ENCODE measurements at regions not wholly inside any gene's neighbourhood (a gene's known extent, or its start where the extent isn't known, plus 50 kb on each side); places are given as distances from the start of the nearest gene placed in this dataset.

- POLR2A ChIA-PET: no interaction called here
- no peak for TF ChIP-seq TAF1 (IDR thresholded peaks at IDR 0.05; ENCODE audit: borderline replicate concordance, low read depth, low read length)
- TF ChIP-seq GATA2 (CRISPR knock-in tag; IDR thresholded peaks at IDR 0.05): no peak
- no peak for TF ChIP-seq RCOR1 (IDR thresholded peaks at IDR 0.05; ENCODE audit: low read length)
- TF ChIP-seq MEF2A (IDR thresholded peaks at IDR 0.05; ENCODE audit: borderline replicate concordance, low read depth): no peak
- no peak for TF ChIP-seq CHD2 (IDR thresholded peaks at IDR 0.05; ENCODE audit: low read length, partially characterized antibody)
- no peak for TF ChIP-seq FOXM1 (IDR thresholded peaks at IDR 0.05; ENCODE audit: low read depth)
- no peak for TF ChIP-seq RAD21 (IDR thresholded peaks at IDR 0.05; ENCODE audit: low read length)
- no peak for TF ChIP-seq MAX (IDR thresholded peaks at IDR 0.05; ENCODE audit: low read depth)
- TF ChIP-seq FOXJ3 (CRISPR knock-in tag; IDR thresholded peaks at IDR 0.05): no peak
- no peak for TF ChIP-seq ZBTB33 (IDR thresholded peaks at IDR 0.05; ENCODE audit: borderline replicate concordance, low read depth)
- TF ChIP-seq POLR2AphosphoS5 (IDR thresholded peaks at IDR 0.05; ENCODE audit: low read depth, low read length): no peak
- no peak for TF ChIP-seq NRF1 (IDR thresholded peaks at IDR 0.05; ENCODE audit: low read depth, low read length)
- no peak for TF ChIP-seq REST (IDR thresholded peaks at IDR 0.05; ENCODE audit: low read depth, low read length)
- TF ChIP-seq ELF1 (IDR thresholded peaks at IDR 0.05): no peak
- TF ChIP-seq USF2 (IDR thresholded peaks at IDR 0.05; ENCODE audit: borderline replicate concordance, low read depth, low read length): no peak
- no peak for TF ChIP-seq USF1 (IDR thresholded peaks at IDR 0.05; ENCODE audit: borderline replicate concordance, low read depth)
- no peak for TF ChIP-seq RXRA (IDR thresholded peaks at IDR 0.05; ENCODE audit: borderline replicate concordance, low read depth)
- TF ChIP-seq TCF12 (IDR thresholded peaks at IDR 0.05): no peak
- DNase-seq: no peak
Observed at GRCh38 chr6:113650610-113650979, 206.6 kb upstream of the MARCKS start.

More at GRCh38 chr6:113650610-113650979, 206.6 kb upstream of the MARCKS start:
- Histone ChIP-seq H3F3A (replicated peaks; ENCODE audit: insufficient read depth) (peaks cover 31% of the 10 kb centered on the region), H3K27ac (ENCODE audit: low read depth in 2 of 2, low read length in 1 of 2) (no peak overlapping the region), H2AFZ (ENCODE audit: low read depth) (no peak overlapping the region), H3K9ac (no peak overlapping the region), H3K9me2 (no peaks in the 10 kb centered on the region), H3K79me2 (ENCODE audit: insufficient read depth) (no peaks in the 10 kb centered on the region), H3K36me3 (replicated peaks in 1 of 2; ENCODE audit: control insufficient read depth in 1 of 2, insufficient read depth in 2 of 2, low read length in 1 of 2) (no peaks in the 10 kb centered on the region), H3K4me1 (ENCODE audit: control insufficient read depth in 1 of 2, insufficient read depth in 2 of 2, low read depth in 1 of 2, low read length in 1 of 2) (peaks cover 0 to 10% of the 10 kb centered on the region in 2 experiments; a peak in 2 of 4 replicates), H3K9me3 (no peaks in the 10 kb centered on the region), H3K4me2 (no peak overlapping the region), H3K4me3 (ENCODE audit: low read depth in 2 of 2, low read length in 1 of 2) (no peak overlapping the region), H4K20me1 (ENCODE audit: insufficient read depth) (no peaks in the 10 kb centered on the region), H3K27me3 (ENCODE audit: insufficient read depth) (no peaks in the 10 kb centered on the region)
- 85% methylated on average over 7 of the region's 8 CpGs for WGBS (ENCODE audit: low lambda C conversion rate)
- CTCF ChIA-PET: interaction anchor here (1.9 kb wide), 1 partner anchor 208 kb away, joined by 5 read pairs; no protein-coding TSS in a partner anchor

All from SK-N-SH (cell line).